Neural progenitor cell (in vitro differentiated cells): ENCODE measurements at regions not wholly inside any gene's neighbourhood (a gene's known extent, or its start where the extent isn't known, plus 50 kb on each side); places are given as distances from the start of the nearest gene placed in this dataset.

Source experiments
- CTCF ChIP-seq: fragments of 200-600 bp; sonication (generic); IDR thresholded peaks from 2 replicates; pipeline ENCODE4 v1.5.1; 2017; ENCODE audit warnings: antibody characterized with exemption, mild to moderate bottlenecking
- EZH2 ChIP-seq: fragments of 200-600 bp; sonication (generic); IDR thresholded peaks from 2 replicates; pipeline ENCODE4 v1.6.1; 2017; ENCODE audit warnings: antibody characterized with exemption, mild to moderate bottlenecking, moderate library complexity
- EZH2phosphoT487 ChIP-seq: fragments of 200-600 bp; sonication (generic); IDR thresholded peaks from 2 replicates; pipeline ENCODE4 v1.6.1; 2017; ENCODE audit warnings: antibody characterized with exemption

GRCh38 chr5:56755036-56755555 lies 60.3 kb upstream of the MAP3K1 start:
- TF ChIP-seq CTCF, result no peak
- TF ChIP-seq EZH2phosphoT487, result no peak
- no peak for TF ChIP-seq EZH2
